H1 (cell line): ENCODE measurements at regions not wholly inside any gene's neighbourhood (a gene's known extent, or its start where the extent isn't known, plus 50 kb on each side); places are given as distances from the start of the nearest gene placed in this dataset.

ENCODE experiments used
- CTCF ChIA-PET: fragments of 300-600 bp; sonication (Branson Sonifier 250); formaldehyde crosslinking; loops from one replicate; lab custom pipeline; 2021; ENCODE audit not compliant: partially characterized antibody; lab: Charles Lee
- POLR2A ChIA-PET: fragments of 300-600 bp; sonication (Branson Sonifier 250); formaldehyde crosslinking; loops from one replicate; lab custom pipeline; 2021; ENCODE audit warnings: inconsistent platforms; ENCODE audit not compliant: partially characterized antibody; lab: Charles Lee
- DNase-seq, 2 experiments: peaks; one replicate each; pipeline versions ENCODE4 v3.0.0 to v3.0.0-alpha.2; 2010 to 2022; ENCODE audit warnings: low spot score in 2 of 2, low read depth in 1 of 2, mixed read lengths in 1 of 2
- FAIRE-seq: peaks from 2 replicates; lab custom pipeline; 2011; peaks lifted over from hg19 to GRCh38; lab: Jason Lieb, UNC
- H2AFZ ChIP-seq: 2 replicates; pipeline ENCODE4 v1.8.1; 2012; ENCODE audit warnings: low read length, inconsistent platforms
- H2AK5ac ChIP-seq: 2 replicates; pipeline ENCODE4 v1.6.1; 2013; ENCODE audit warnings: low read depth, low read length
- H2BK120ac ChIP-seq: replicated peaks from 2 replicates; pipeline ENCODE3; 2013; ENCODE audit warnings: low read depth, low read length, inconsistent platforms
- H2BK12ac ChIP-seq: 2 replicates; pipeline ENCODE4 v1.6.1; 2013; ENCODE audit warnings: low read depth, low read length
- H2BK15ac ChIP-seq: 2 replicates; pipeline ENCODE4 v1.6.1; 2013; ENCODE audit warnings: low read length
- H2BK20ac ChIP-seq: 2 replicates; pipeline ENCODE4 v1.6.1; 2013; ENCODE audit warnings: low read length
- H2BK5ac ChIP-seq: 2 replicates; pipeline ENCODE4 v1.6.1; 2013; ENCODE audit warnings: low read depth, low read length
- H3K14ac ChIP-seq: 2 replicates; pipeline ENCODE4 v1.6.1; 2013; ENCODE audit warnings: inconsistent platforms; ENCODE audit not compliant: insufficient read length
- H3K18ac ChIP-seq: 2 replicates; pipeline ENCODE4 v1.6.1; 2013; ENCODE audit warnings: low read length; ENCODE audit errors: extremely low read depth
- H3K23ac ChIP-seq: 2 replicates; pipeline ENCODE4 v1.6.1; 2013; ENCODE audit warnings: inconsistent platforms; ENCODE audit not compliant: insufficient read length
- H3K23me2 ChIP-seq: 2 replicates; pipeline ENCODE4 v1.6.1; 2013; ENCODE audit warnings: low read depth, low read length
- H3K27ac ChIP-seq: 2 replicates; pipeline ENCODE4 v1.6.1; 2011; ENCODE audit warnings: low read depth, low read length, inconsistent platforms
- H3K27me3 ChIP-seq, 4 experiments: replicated peaks in 1 of 4; 1 replicate in 1 of 4; 2 replicates in 3 of 4; pipeline versions ENCODE4 v1.6.1 to v1.8.1; 2011 to 2013; ENCODE audit warnings: low read length in 3 of 4, mild to moderate bottlenecking in 3 of 4, inconsistent platforms in 2 of 4, mixed read lengths in 2 of 4, moderate library complexity in 1 of 4; ENCODE audit not compliant: control insufficient read depth in 3 of 4, insufficient read depth in 3 of 4; ENCODE audit errors: extremely low read depth in 1 of 4
- H3K36me3 ChIP-seq, 4 experiments: 2 replicates each; pipeline versions ENCODE4 v1.6.1 to v1.8.1; 2011 to 2013; ENCODE audit warnings: mild to moderate bottlenecking in 4 of 4, low read length in 3 of 4, moderate library complexity in 2 of 4, control low read depth in 1 of 4, inconsistent platforms in 1 of 4; ENCODE audit not compliant: insufficient read depth in 4 of 4, control insufficient read depth in 2 of 4
- H3K4ac ChIP-seq: replicated peaks from 2 replicates; pipeline ENCODE3; 2013; ENCODE audit warnings: low read length, low read depth, mixed read lengths, inconsistent platforms; ENCODE audit not compliant: insufficient read length
- H3K4me1 ChIP-seq, 4 experiments: replicated peaks in 1 of 4; 1 replicate in 1 of 4; 2 replicates in 3 of 4; pipeline versions ENCODE4 v1.6.1 to v1.8.1; 2011 to 2013; ENCODE audit warnings: low read length in 3 of 4, inconsistent platforms in 2 of 4, mixed read lengths in 1 of 4; ENCODE audit not compliant: insufficient read depth in 4 of 4, control insufficient read depth in 3 of 4
- H3K4me2 ChIP-seq, 2 experiments: 2 replicates each; pipeline versions ENCODE4 v1.6.1 to v1.8.1; 2011 to 2013; ENCODE audit warnings: low read depth in 2 of 2, low read length in 2 of 2, control low read depth in 1 of 2, inconsistent platforms in 1 of 2, mild to moderate bottlenecking in 1 of 2; ENCODE audit not compliant: insufficient read depth in 1 of 2
- H3K4me3 ChIP-seq, 4 experiments: fragments of 200-600, 300-600 bp in 1 of 4; sonication (generic), shearing (Covaris generic), sonication (Bioruptor Twin) in 1 of 4; 2 replicates each; pipeline versions ENCODE4 v1.5.1 to v1.8.1; 2011 to 2016; ENCODE audit warnings: low read length in 4 of 4, low read depth in 3 of 4, control low read depth in 2 of 4, inconsistent platforms in 2 of 4, mild to moderate bottlenecking in 2 of 4, mixed read lengths in 1 of 4, moderate library complexity in 1 of 4; ENCODE audit not compliant: insufficient read depth in 2 of 4; ENCODE audit errors: extremely low read depth in 1 of 4
- H3K56ac ChIP-seq: replicated peaks from 2 replicates; pipeline ENCODE3; 2013; ENCODE audit warnings: low read depth, mild to moderate bottlenecking, mixed read lengths, low read length, inconsistent platforms; ENCODE audit not compliant: insufficient read length
- H3K79me1 ChIP-seq: 2 replicates; pipeline ENCODE4 v1.6.1; 2013; ENCODE audit warnings: low read depth, low read length, control low read depth
- H3K79me2 ChIP-seq, 2 experiments: 2 replicates each; pipeline versions ENCODE4 v1.6.1 to v1.8.1; 2012 to 2013; ENCODE audit warnings: low read length in 2 of 2, mild to moderate bottlenecking in 2 of 2, inconsistent platforms in 1 of 2; ENCODE audit not compliant: insufficient read depth in 2 of 2, control insufficient read depth in 1 of 2
- H3K9ac ChIP-seq, 4 experiments: replicated peaks in 1 of 4; 1 replicate in 1 of 4; 2 replicates in 3 of 4; pipeline versions ENCODE4 v1.6.1 to v1.8.1; 2011 to 2013; ENCODE audit warnings: low read depth in 3 of 4, low read length in 3 of 4, control low read depth in 2 of 4, mild to moderate bottlenecking in 2 of 4, moderate library complexity in 2 of 4, inconsistent platforms in 1 of 4; ENCODE audit errors: extremely low read depth in 1 of 4
- H3K9me3 ChIP-seq, 2 experiments: 2 replicates each; pipeline versions ENCODE4 v1.6.1 to v1.8.1; 2012 to 2013; ENCODE audit warnings: mild to moderate bottlenecking in 2 of 2, moderate library complexity in 2 of 2, control low read depth in 1 of 2, inconsistent platforms in 1 of 2, low read depth in 1 of 2, low read length in 1 of 2, mixed read lengths in 1 of 2; ENCODE audit not compliant: insufficient read depth in 2 of 2
- H4K20me1 ChIP-seq, 2 experiments: replicated peaks in 1 of 2; 2 replicates each; pipeline versions ENCODE3 to v1.8.1; 2011 to 2013; ENCODE audit warnings: inconsistent platforms in 2 of 2, low read length in 2 of 2, mild to moderate bottlenecking in 1 of 2; ENCODE audit not compliant: insufficient read depth in 2 of 2, control insufficient read depth in 1 of 2
- H4K5ac ChIP-seq: 2 replicates; pipeline ENCODE4 v1.6.1; 2013; ENCODE audit warnings: low read length, low read depth, mixed read lengths, inconsistent platforms; ENCODE audit not compliant: insufficient read length
- H4K8ac ChIP-seq: 2 replicates; pipeline ENCODE4 v1.8.0; 2013; ENCODE audit warnings: mild to moderate bottlenecking, moderate library complexity, low read length, inconsistent platforms; ENCODE audit not compliant: insufficient read depth; ENCODE audit errors: extremely low read depth
- H4K91ac ChIP-seq: replicated peaks from 2 replicates; pipeline ENCODE3; 2013; ENCODE audit warnings: low read length, mixed read lengths, inconsistent platforms; ENCODE audit not compliant: insufficient read length
- BRCA1 ChIP-seq: IDR thresholded peaks from 2 replicates; pipeline ENCODE4 v1.6.1; 2012; ENCODE audit warnings: low read depth, low read length, improper control_type of control experiment
- CBX5 ChIP-seq: fragments of 300-800, 300-1000 bp; sonication (generic); IDR thresholded peaks from 2 replicates; pipeline ENCODE4 v1.7.1; 2016; ENCODE audit warnings: antibody characterized with exemption, low read length, low read depth
- CBX8 ChIP-seq: fragments of 300-800, 300-1000 bp; sonication (generic); IDR thresholded peaks from 2 replicates; pipeline ENCODE4 v1.7.1; 2016; ENCODE audit warnings: low read depth, low read length, borderline replicate concordance
- CHD1 ChIP-seq: IDR thresholded peaks from 2 replicates; pipeline ENCODE4 v1.6.1; 2012; ENCODE audit warnings: low read depth, low read length, improper control_type of control experiment
- E2F6 ChIP-seq: IDR thresholded peaks from 2 replicates; pipeline ENCODE4 v1.6.1; 2012; ENCODE audit warnings: inconsistent platforms
- NRF1 ChIP-seq: IDR thresholded peaks from 2 replicates; pipeline ENCODE4 v1.6.1; 2011; ENCODE audit warnings: mild to moderate bottlenecking, low read depth, low read length, improper control_type of control experiment
- RNF2 ChIP-seq: fragments of 200-900, 300-1000 bp; sonication (generic); IDR thresholded peaks from 2 replicates; pipeline ENCODE4 v1.7.1; 2016; ENCODE audit warnings: borderline replicate concordance, low read depth, mild to moderate bottlenecking, antibody characterized with exemption, low read length; ENCODE audit not compliant: poor library complexity, severe bottlenecking; ENCODE audit errors: missing control alignments
- SAP30 ChIP-seq: fragments of 300-600 bp; sonication (generic); IDR thresholded peaks from 2 replicates; pipeline ENCODE4 v1.7.1; 2012; ENCODE audit warnings: low read length, moderate library complexity, mild to moderate bottlenecking, inconsistent platforms; ENCODE audit not compliant: insufficient read depth, insufficient replicate concordance
- SIRT6 ChIP-seq: IDR thresholded peaks from one replicate; pipeline ENCODE4 v1.7.1; 2012; ENCODE audit warnings: low read length, inconsistent platforms
- TBP ChIP-seq: IDR thresholded peaks from 2 replicates; pipeline ENCODE4 v1.6.1; 2011; ENCODE audit warnings: low read depth, low read length, improper control_type of control experiment

- Histone ChIP-seq H3K14ac (no peak overlapping the region), H3K9me3 (no peaks in the 10 kb centered on the region), H3K79me1 (no peaks in the 10 kb centered on the region), H3K36me3 (no peaks in the 10 kb centered on the region), H3K9ac (no peak overlapping the region), H3K18ac (no peak overlapping the region), H3K4me2 (no peak overlapping the region), H3K27me3 (no peaks in the 10 kb centered on the region), H3K23me2 (no peaks in the 10 kb centered on the region), H4K8ac (no peak overlapping the region), H2BK20ac (no peak overlapping the region), H3K4me3 (no peak overlapping the region)
- POLR2A ChIA-PET, result no interaction called here
- FAIRE-seq, result no peak
- no peak for TF ChIP-seq CBX5
- TF ChIP-seq RNF2, result no peak
- no peak for TF ChIP-seq CHD1
- no peak for TF ChIP-seq CBX8
- no peak for TF ChIP-seq NRF1
- TF ChIP-seq SIRT6, result no peak
- TF ChIP-seq BRCA1, result no peak
- TF ChIP-seq TBP, result no peak
- TF ChIP-seq E2F6, result no peak
- no peak for TF ChIP-seq SAP30
- TF ChIP-seq, all 59 proteins: peak for 0
- no peak overlapping the region for H2BK120ac ChIP-seq
- no peak overlapping the region for H2BK12ac ChIP-seq
- H2AK5ac ChIP-seq, result no peak overlapping the region
- H3K4ac ChIP-seq, result no peak overlapping the region
- H3K56ac ChIP-seq, result no peak overlapping the region
- no peak overlapping the region for H4K5ac ChIP-seq
- no peaks in the 10 kb centered on the region for H3K4me1 ChIP-seq
- H2BK5ac ChIP-seq, result no peak overlapping the region
- H2AFZ ChIP-seq, result no peak overlapping the region
- no peaks in the 10 kb centered on the region for H3K79me2 ChIP-seq
- H2BK15ac ChIP-seq, result no peak overlapping the region
- no peak overlapping the region for H3K27ac ChIP-seq
- CTCF ChIA-PET, result interaction anchor here (0.6 to 2.5 kb wide), 2 partner anchors 30 to 159 kb away, joined by 3 to 7 read pairs; no protein-coding TSS in a partner anchor
- no peak overlapping the region for H3K23ac ChIP-seq
- no peaks in the 10 kb centered on the region for H4K20me1 ChIP-seq
- no peak overlapping the region for H4K91ac ChIP-seq
- no peak for DNase-seq
Measured at GRCh38 chr10:62640411-62640810, 164.1 kb upstream of the ADO start.
